ENCODE measurements at regions not wholly inside any gene's neighbourhood (a gene's known extent, or its start where the extent isn't known, plus 50 kb on each side); places are given as distances from the start of the nearest gene placed in this dataset.
"Not testable (repeated sequence)": the region's sequence is repeated elsewhere in the genome, so short reads cannot be mapped to it uniquely, and the experiment has no call there.

- no peak for DNase-seq (ENCODE audit: low read depth)
Measured at GRCh38 chr11:92168936-92169335, 55.7 kb upstream of the FAT3 start.

GRCh38 chr11:92167571-92167970 lies 57.0 kb upstream of the FAT3 start:
- DNase-seq (ENCODE audit: low read depth) = no peak

- no peak for DNase-seq (ENCODE audit: low read depth)
Measured at GRCh38 chr11:92166335-92166734, 58.3 kb upstream of the FAT3 start.

GRCh38 chr11:92163879-92164278 lies 60.7 kb upstream of the FAT3 start:
- no peak for DNase-seq (ENCODE audit: low read depth)

- DNase-seq (ENCODE audit: low read depth) = no peak
Measured at GRCh38 chr11:92162776-92163175, 61.8 kb upstream of the FAT3 start.

GRCh38 chr11:92159931-92160330 lies 64.7 kb upstream of the FAT3 start:
- DNase-seq (ENCODE audit: low read depth) = no peak

GRCh38 chr11:92157390-92157789 lies 67.2 kb upstream of the FAT3 start:
- DNase-seq (ENCODE audit: low read depth) = not testable (repeated sequence)

- no peak for DNase-seq (ENCODE audit: low read depth)
Measured at GRCh38 chr11:92154611-92155010, 70.0 kb upstream of the FAT3 start.

- no peak for DNase-seq (ENCODE audit: low read depth)
Measured at GRCh38 chr11:92154110-92154509, 70.5 kb upstream of the FAT3 start.

- DNase-seq (ENCODE audit: low read depth) = no peak
Measured at GRCh38 chr11:92153542-92153941, 71.1 kb upstream of the FAT3 start.

- no peak for DNase-seq (ENCODE audit: low read depth)
Measured at GRCh38 chr11:92152245-92152644, 72.4 kb upstream of the FAT3 start.

- no peak for DNase-seq (ENCODE audit: low read depth)
Measured at GRCh38 chr11:92149996-92150395, 74.6 kb upstream of the FAT3 start.

GRCh38 chr11:92141725-92142124 lies 82.9 kb upstream of the FAT3 start:
- no peak for DNase-seq (ENCODE audit: low read depth)

GRCh38 chr11:92141159-92141558 lies 83.5 kb upstream of the FAT3 start:
- no peak for DNase-seq (ENCODE audit: low read depth)

- no peak for DNase-seq (ENCODE audit: low read depth)
Measured at GRCh38 chr11:92140021-92140420, 84.6 kb upstream of the FAT3 start.

GRCh38 chr11:92138296-92138695 lies 86.3 kb upstream of the FAT3 start:
- DNase-seq (ENCODE audit: low read depth) = no peak

GRCh38 chr11:92137747-92138146 lies 86.9 kb upstream of the FAT3 start:
- DNase-seq (ENCODE audit: low read depth) = no peak

- DNase-seq (ENCODE audit: low read depth) = no peak
Measured at GRCh38 chr11:92136797-92137196, 87.8 kb upstream of the FAT3 start.

GRCh38 chr11:92131289-92131865 lies 93.2 kb upstream of the FAT3 start:
- DNase-seq (ENCODE audit: low read depth) = peak; percentile 31

- peak; percentile 29 for DNase-seq (ENCODE audit: low read depth)
Measured at GRCh38 chr11:92130421-92130831, 94.2 kb upstream of the FAT3 start.

GRCh38 chr11:92129811-92130210 lies 94.8 kb upstream of the FAT3 start:
- DNase-seq (ENCODE audit: low read depth) = no peak

GRCh38 chr11:92128026-92128425 lies 96.6 kb upstream of the FAT3 start:
- no peak for DNase-seq (ENCODE audit: low read depth)

GRCh38 chr11:92125321-92125720 lies 99.3 kb upstream of the FAT3 start:
- DNase-seq (ENCODE audit: low read depth) = no peak

GRCh38 chr11:92123540-92123939 lies 101.1 kb upstream of the FAT3 start:
- DNase-seq (ENCODE audit: low read depth) = no peak

GRCh38 chr11:92122561-92122960 lies 102.1 kb upstream of the FAT3 start:
- no peak for DNase-seq (ENCODE audit: low read depth)
